ENCODE measurements at regions not wholly inside any gene's neighbourhood (a gene's known extent, or its start where the extent isn't known, plus 50 kb on each side); places are given as distances from the start of the nearest gene placed in this dataset.

- H3K79me2 ChIP-seq (ENCODE audit: insufficient read depth, low read length): no peaks in the 10 kb centered on the region
- H3K4me3 ChIP-seq (ENCODE audit: low read length, poor library complexity, severe bottlenecking): no peak overlapping the region
- H3K4me2 ChIP-seq (ENCODE audit: low read depth, low read length, poor library complexity, severe bottlenecking): no peak overlapping the region
- no peaks in the 10 kb centered on the region for H3K27me3 ChIP-seq (ENCODE audit: insufficient read depth, low read length, poor library complexity, severe bottlenecking)
- no peaks in the 10 kb centered on the region for H3K9me2 ChIP-seq (replicated peaks; ENCODE audit: low read depth, low read length)
- TF ChIP-seq EZH2phosphoT487 (IDR thresholded peaks at IDR 0.05; ENCODE audit: borderline replicate concordance) (no peak), CTCF (conservative IDR thresholded peaks at IDR 0.05; ENCODE audit: low read length) (no peak)
- peaks cover 11% of the 10 kb centered on the region for H3K4me1 ChIP-seq (ENCODE audit: insufficient read depth, low read length, poor library complexity, severe bottlenecking)
- H4K20me1 ChIP-seq (ENCODE audit: insufficient read depth, low read length, poor library complexity, severe bottlenecking): no peaks in the 10 kb centered on the region
- no peaks in the 10 kb centered on the region for H3K9me3 ChIP-seq (ENCODE audit: insufficient read depth, low read depth, low read length)
- no peak overlapping the region for H2AFZ ChIP-seq (ENCODE audit: low read length)
- no peak overlapping the region for H3K9ac ChIP-seq (ENCODE audit: low read depth, low read length, poor library complexity, severe bottlenecking)
- no peaks in the 10 kb centered on the region for H3K36me3 ChIP-seq (ENCODE audit: insufficient read depth, low read length)
- no peaks in the 10 kb centered on the region for H3F3A ChIP-seq (ENCODE audit: low read depth)
Measured at GRCh38 chr15:99442252-99442897, 123.4 kb upstream of the MEF2A start.

GRCh38 chr15:99443056-99443756 lies 122.6 kb upstream of the MEF2A start:
- no peaks in the 10 kb centered on the region for H3K36me3 ChIP-seq (ENCODE audit: insufficient read depth, low read length)
- no peaks in the 10 kb centered on the region for H3K79me2 ChIP-seq (ENCODE audit: insufficient read depth, low read length)
- no peaks in the 10 kb centered on the region for H3K9me2 ChIP-seq (replicated peaks; ENCODE audit: low read depth, low read length)
- no peaks in the 10 kb centered on the region for H3K27me3 ChIP-seq (ENCODE audit: insufficient read depth, low read length, poor library complexity, severe bottlenecking)
- H3K4me2 ChIP-seq (ENCODE audit: low read depth, low read length, poor library complexity, severe bottlenecking): no peak overlapping the region
- H4K20me1 ChIP-seq (ENCODE audit: insufficient read depth, low read length, poor library complexity, severe bottlenecking): no peaks in the 10 kb centered on the region
- H3K9me3 ChIP-seq (ENCODE audit: insufficient read depth, low read depth, low read length): no peaks in the 10 kb centered on the region
- H2AFZ ChIP-seq (ENCODE audit: low read length): no peak overlapping the region
- H3K9ac ChIP-seq (ENCODE audit: low read depth, low read length, poor library complexity, severe bottlenecking): no peak overlapping the region
- no peak overlapping the region for H3K4me3 ChIP-seq (ENCODE audit: low read length, poor library complexity, severe bottlenecking)
- H3K4me1 ChIP-seq (ENCODE audit: insufficient read depth, low read length, poor library complexity, severe bottlenecking): peaks cover 11% of the 10 kb centered on the region
- TF ChIP-seq EZH2phosphoT487 (IDR thresholded peaks at IDR 0.05; ENCODE audit: borderline replicate concordance) (no peak), CTCF (conservative IDR thresholded peaks at IDR 0.05; ENCODE audit: low read length) (no peak)
- H3F3A ChIP-seq (ENCODE audit: low read depth): no peaks in the 10 kb centered on the region

- no peak overlapping the region for H3K9ac ChIP-seq (ENCODE audit: low read depth, low read length, poor library complexity, severe bottlenecking)
- no peak overlapping the region for H3K4me3 ChIP-seq (ENCODE audit: low read length, poor library complexity, severe bottlenecking)
- H3K9me2 ChIP-seq (replicated peaks; ENCODE audit: low read depth, low read length): no peaks in the 10 kb centered on the region
- no peaks in the 10 kb centered on the region for H4K20me1 ChIP-seq (ENCODE audit: insufficient read depth, low read length, poor library complexity, severe bottlenecking)
- no peaks in the 10 kb centered on the region for H3K9me3 ChIP-seq (ENCODE audit: insufficient read depth, low read depth, low read length)
- H3K36me3 ChIP-seq (ENCODE audit: insufficient read depth, low read length): no peaks in the 10 kb centered on the region
- no peaks in the 10 kb centered on the region for H3K79me2 ChIP-seq (ENCODE audit: insufficient read depth, low read length)
- no peaks in the 10 kb centered on the region for H3F3A ChIP-seq (ENCODE audit: low read depth)
- H3K4me1 ChIP-seq (ENCODE audit: insufficient read depth, low read length, poor library complexity, severe bottlenecking): peaks cover 11% of the 10 kb centered on the region
- H2AFZ ChIP-seq (ENCODE audit: low read length): no peak overlapping the region; the same call in 1 of the 2 replicates
- no peaks in the 10 kb centered on the region for H3K27me3 ChIP-seq (ENCODE audit: insufficient read depth, low read length, poor library complexity, severe bottlenecking)
- H3K4me2 ChIP-seq (ENCODE audit: low read depth, low read length, poor library complexity, severe bottlenecking): peak overlapping the region; percentile 13
- TF ChIP-seq CTCF (conservative IDR thresholded peaks at IDR 0.05; ENCODE audit: low read length) (no peak), EZH2phosphoT487 (IDR thresholded peaks at IDR 0.05; ENCODE audit: borderline replicate concordance) (no peak)
Measured at GRCh38 chr15:99443768-99444446, 121.9 kb upstream of the MEF2A start.
